Keratinocyte (primary cell): ENCODE measurements at regions not wholly inside any gene's neighbourhood (a gene's known extent, or its start where the extent isn't known, plus 50 kb on each side); places are given as distances from the start of the nearest gene placed in this dataset.

Experiments
- DNase-seq: peaks from one replicate; pipeline ENCODE4 v3.0.0-alpha.2; 2011; ENCODE audit warnings: low read depth, missing footprints, low spot score
- FAIRE-seq: peaks from 2 replicates; lab custom pipeline; 2011; peaks lifted over from hg19 to GRCh38; lab: Jason Lieb, UNC
- H2AFZ ChIP-seq: 2 replicates; pipeline ENCODE4 v1.6.0; 2012; ENCODE audit warnings: low read length, control low read depth, inconsistent platforms; ENCODE audit not compliant: control insufficient read depth
- H3K27ac ChIP-seq: 2 replicates; pipeline ENCODE4 v1.5.1; 2011; ENCODE audit warnings: low read length; ENCODE audit not compliant: control insufficient read depth, insufficient read depth
- H3K27me3 ChIP-seq: 3 replicates; pipeline ENCODE4 v1.6.0; 2011; ENCODE audit warnings: low read length; ENCODE audit not compliant: control insufficient read depth, insufficient read depth; ENCODE audit errors: extremely low read depth
- H3K36me3 ChIP-seq, 2 experiments: 2 replicates in 1 of 2; 3 replicates in 1 of 2; pipeline ENCODE4 v1.5.1; 2011; ENCODE audit warnings: low read length in 2 of 2, mild to moderate bottlenecking in 1 of 2; ENCODE audit not compliant: control insufficient read depth in 2 of 2, insufficient read depth in 2 of 2; ENCODE audit errors: extremely low read depth in 1 of 2
- H3K4me1 ChIP-seq: 3 replicates; pipeline ENCODE4 v1.5.1; 2011; ENCODE audit warnings: low read length; ENCODE audit not compliant: control insufficient read depth, insufficient read depth; ENCODE audit errors: extremely low read depth
- H3K4me2 ChIP-seq: 3 replicates; pipeline ENCODE4 v1.6.0; 2011; ENCODE audit warnings: low read depth, low read length; ENCODE audit not compliant: control insufficient read depth, insufficient read depth; ENCODE audit errors: extremely low read depth
- H3K4me3 ChIP-seq, 3 experiments: fragments of 200-600 bp in 1 of 3; sonication (generic) in 1 of 3; 2 replicates in 2 of 3; 3 replicates in 1 of 3; pipeline ENCODE4 v1.5.1; 2011 to 2016; ENCODE audit warnings: low read length in 3 of 3, mild to moderate bottlenecking in 3 of 3, control low read depth in 2 of 3, inconsistent platforms in 1 of 3, low read depth in 1 of 3, mixed read lengths in 1 of 3, mixed run types in 1 of 3, moderate library complexity in 1 of 3; ENCODE audit not compliant: control insufficient read depth in 2 of 3, insufficient read depth in 2 of 3; ENCODE audit errors: extremely low read depth in 1 of 3
- H3K79me2 ChIP-seq: 2 replicates; pipeline ENCODE4 v1.6.0; 2012; ENCODE audit warnings: low read length; ENCODE audit not compliant: control insufficient read depth, insufficient read depth
- H3K9ac ChIP-seq: 3 replicates; pipeline ENCODE4 v1.6.0; 2011; ENCODE audit warnings: low read length; ENCODE audit not compliant: control insufficient read depth, insufficient read depth; ENCODE audit errors: extremely low read depth
- H3K9me1 ChIP-seq: 3 replicates; pipeline ENCODE4 v1.6.0; 2011; ENCODE audit warnings: low read length; ENCODE audit not compliant: control insufficient read depth, insufficient read depth; ENCODE audit errors: extremely low read depth
- H3K9me3 ChIP-seq: 2 replicates; pipeline ENCODE4 v1.5.1; 2012; ENCODE audit warnings: low read depth, low read length; ENCODE audit not compliant: control insufficient read depth
- H4K20me1 ChIP-seq: 3 replicates; pipeline ENCODE4 v1.6.0; 2011; ENCODE audit warnings: low read length; ENCODE audit not compliant: control insufficient read depth, insufficient read depth; ENCODE audit errors: extremely low read depth
- CTCF ChIP-seq, 3 experiments: IDR thresholded peaks in 1 of 3; conservative IDR thresholded peaks in 1 of 3; optimal IDR thresholded peaks in 1 of 3; 2 replicates in 2 of 3; 3 replicates in 1 of 3; pipeline versions ENCODE3 to v1.5.1; 2011; ENCODE audit warnings: low read length in 3 of 3, mild to moderate bottlenecking in 3 of 3, moderate library complexity in 2 of 3, control low read depth in 1 of 3, inconsistent platforms in 1 of 3; ENCODE audit not compliant: insufficient read depth in 2 of 3; ENCODE audit errors: extremely low read depth in 1 of 3
- EZH2 ChIP-seq: IDR thresholded peaks from one replicate; pipeline ENCODE4 v1.6.1; 2012; ENCODE audit warnings: inconsistent platforms, mild to moderate bottlenecking, low read length, moderate library complexity
- dilution Hi-C: fragments of 300-500 bp; cut with MboI; formaldehyde crosslinking; loops from one replicate; pipeline ENCODE4 v1.7.0; 2020; ENCODE audit warnings: low sequenced_read_pairs; ENCODE audit not compliant: extremely low pct_ligation_motif_present

GRCh38 chr5:125196481-125197111, 450.2 kb upstream of the ZNF608 start:
- H3K4me2 ChIP-seq = no peak overlapping the region
- peaks cover 2% of the 10 kb centered on the region for H3K4me1 ChIP-seq
- H3K36me3 ChIP-seq = no peaks in the 10 kb centered on the region
- no peaks in the 10 kb centered on the region for H3K79me2 ChIP-seq
- dilution Hi-C loops = no loop called here
- no peak overlapping the region for H2AFZ ChIP-seq
- no peak for TF ChIP-seq EZH2
- TF ChIP-seq CTCF (optimal IDR thresholded peaks at IDR 0.05 in 1 of 3, IDR thresholded peaks at IDR 0.05 in 1 of 3, conservative IDR thresholded peaks at IDR 0.05 in 1 of 3; ENCODE audit: extremely low read depth in 1 of 3, insufficient read depth in 2 of 3, low read length in 3 of 3) = no peak
- no peaks in the 10 kb centered on the region for H3K9me3 ChIP-seq
- no peak for FAIRE-seq
- no peaks in the 10 kb centered on the region for H3K27me3 ChIP-seq
- DNase-seq = no peak
- H3K9ac ChIP-seq = no peak overlapping the region
- H3K4me3 ChIP-seq = no peak overlapping the region
- H3K27ac ChIP-seq = no peak overlapping the region
- no peaks in the 10 kb centered on the region for H4K20me1 ChIP-seq
- H3K9me1 ChIP-seq = no peaks in the 10 kb centered on the region

- no peak for TF ChIP-seq EZH2
- no peak for TF ChIP-seq CTCF (optimal IDR thresholded peaks at IDR 0.05 in 1 of 3, IDR thresholded peaks at IDR 0.05 in 1 of 3, conservative IDR thresholded peaks at IDR 0.05 in 1 of 3; ENCODE audit: extremely low read depth in 1 of 3, insufficient read depth in 2 of 3, low read length in 3 of 3)
- H3K79me2 ChIP-seq = no peaks in the 10 kb centered on the region
- H3K36me3 ChIP-seq = no peaks in the 10 kb centered on the region
- no peak for DNase-seq
- no peaks in the 10 kb centered on the region for H4K20me1 ChIP-seq
- no peak overlapping the region for H3K9ac ChIP-seq
- peaks cover 2% of the 10 kb centered on the region for H3K4me1 ChIP-seq
- no peaks in the 10 kb centered on the region for H3K9me1 ChIP-seq
- H3K27me3 ChIP-seq = no peaks in the 10 kb centered on the region
- no peak overlapping the region for H3K4me2 ChIP-seq
- H3K27ac ChIP-seq = no peak overlapping the region
- no peak for FAIRE-seq
- no peak overlapping the region for H2AFZ ChIP-seq
- H3K4me3 ChIP-seq = no peak overlapping the region
- no peaks in the 10 kb centered on the region for H3K9me3 ChIP-seq
- dilution Hi-C loops = no loop called here
These were observed 450.9 kb upstream of the ZNF608 start for GRCh38 chr5:125197321-125197720.
